GM20000 (cell line): ENCODE measurements at regions not wholly inside any gene's neighbourhood (a gene's known extent, or its start where the extent isn't known, plus 50 kb on each side); places are given as distances from the start of the nearest gene placed in this dataset.

Source experiments
- DNase-seq: peaks from one replicate; pipeline ENCODE4 v3.0.0; 2012; ENCODE audit warnings: low spot score
- TF ChIP-seq, protein P1 (sequence below): IDR thresholded peaks from 2 replicates; pipeline ENCODE4 v1.5.1; 2012; ENCODE audit warnings: mild to moderate bottlenecking, control low read depth; ENCODE audit errors: extremely low read depth, missing control alignments

- no peak for DNase-seq
- TF ChIP-seq, protein P1, sequence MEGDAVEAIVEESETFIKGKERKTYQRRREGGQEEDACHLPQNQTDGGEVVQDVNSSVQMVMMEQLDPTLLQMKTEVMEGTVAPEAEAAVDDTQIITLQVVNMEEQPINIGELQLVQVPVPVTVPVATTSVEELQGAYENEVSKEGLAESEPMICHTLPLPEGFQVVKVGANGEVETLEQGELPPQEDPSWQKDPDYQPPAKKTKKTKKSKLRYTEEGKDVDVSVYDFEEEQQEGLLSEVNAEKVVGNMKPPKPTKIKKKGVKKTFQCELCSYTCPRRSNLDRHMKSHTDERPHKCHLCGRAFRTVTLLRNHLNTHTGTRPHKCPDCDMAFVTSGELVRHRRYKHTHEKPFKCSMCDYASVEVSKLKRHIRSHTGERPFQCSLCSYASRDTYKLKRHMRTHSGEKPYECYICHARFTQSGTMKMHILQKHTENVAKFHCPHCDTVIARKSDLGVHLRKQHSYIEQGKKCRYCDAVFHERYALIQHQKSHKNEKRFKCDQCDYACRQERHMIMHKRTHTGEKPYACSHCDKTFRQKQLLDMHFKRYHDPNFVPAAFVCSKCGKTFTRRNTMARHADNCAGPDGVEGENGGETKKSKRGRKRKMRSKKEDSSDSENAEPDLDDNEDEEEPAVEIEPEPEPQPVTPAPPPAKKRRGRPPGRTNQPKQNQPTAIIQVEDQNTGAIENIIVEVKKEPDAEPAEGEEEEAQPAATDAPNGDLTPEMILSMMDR, result no peak
Observed at GRCh38 chr4:124386648-124387047, 325.9 kb downstream of the ANKRD50 start.

GRCh38 chr4:124389591-124389990, 322.9 kb downstream of the ANKRD50 start:
- TF ChIP-seq, protein P1, result no peak
- no peak for DNase-seq

GRCh38 chr4:124390861-124391260, 321.7 kb downstream of the ANKRD50 start:
- TF ChIP-seq, protein P1, result no peak

DNA sequence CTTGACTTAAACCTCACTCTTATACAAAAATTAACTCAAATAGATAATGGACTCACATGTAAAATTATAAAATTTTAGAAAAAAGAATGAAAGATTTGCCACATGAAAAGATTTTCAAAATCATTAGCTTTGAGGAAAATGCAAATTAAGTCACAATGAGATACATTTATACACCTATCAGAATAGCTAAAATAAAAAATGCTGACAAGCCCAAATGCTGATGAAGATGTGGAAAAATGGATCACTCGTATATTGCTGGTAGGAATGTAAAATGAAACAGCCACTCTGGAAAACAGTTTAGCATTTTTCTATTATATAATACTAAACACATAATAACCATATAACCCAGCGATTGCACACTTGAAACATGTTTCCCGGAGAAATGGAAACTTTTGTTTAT, 316.2 kb downstream of the ANKRD50 start:
- DNase-seq, result no peak
- TF ChIP-seq, protein P1, result no peak

More at GRCh38 chr4:124390861-124391260, 321.7 kb downstream of the ANKRD50 start:
- DNase-seq, result no peak

DNA sequence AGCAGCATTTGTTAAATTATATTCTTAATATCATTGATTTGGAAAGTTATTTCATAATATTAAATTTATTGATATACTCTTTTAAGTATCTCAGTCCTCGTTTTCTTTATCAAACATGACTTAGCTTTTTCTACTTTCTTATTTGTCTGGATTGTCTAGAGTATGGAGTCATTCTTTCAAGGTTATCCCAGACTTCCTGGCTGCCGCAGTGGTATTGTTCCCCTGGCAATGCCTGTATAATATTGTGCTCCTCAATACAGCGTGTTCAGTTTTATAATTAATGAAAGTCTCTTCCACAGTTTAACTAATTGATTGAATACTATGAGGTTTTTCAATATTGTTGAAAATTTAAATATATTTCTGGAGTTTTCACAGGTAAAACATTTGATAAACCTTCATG, 310.9 kb downstream of the ANKRD50 start:
- no peak for DNase-seq
- TF ChIP-seq, protein P1, result no peak

DNA sequence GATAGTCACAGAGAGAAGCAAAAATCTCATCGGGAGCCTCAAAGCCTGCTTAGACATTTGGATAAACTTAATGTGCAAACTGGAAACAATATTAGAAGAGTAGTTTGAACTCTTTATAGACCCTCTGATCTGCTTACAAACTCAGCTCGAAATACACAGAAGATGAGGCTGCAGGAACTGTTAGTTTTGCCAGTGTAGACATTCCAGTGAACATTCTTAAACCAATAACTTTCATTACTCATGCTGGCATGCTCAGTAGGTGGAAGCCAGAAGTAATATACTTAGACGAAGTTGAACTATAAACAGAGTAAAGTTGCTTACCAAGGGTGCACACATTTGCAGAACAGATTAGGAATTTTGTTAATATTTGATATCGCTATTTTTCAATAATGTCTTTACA, 303.5 kb downstream of the ANKRD50 start:
- TF ChIP-seq, protein P1, result no peak
- DNase-seq, result no peak

DNA sequence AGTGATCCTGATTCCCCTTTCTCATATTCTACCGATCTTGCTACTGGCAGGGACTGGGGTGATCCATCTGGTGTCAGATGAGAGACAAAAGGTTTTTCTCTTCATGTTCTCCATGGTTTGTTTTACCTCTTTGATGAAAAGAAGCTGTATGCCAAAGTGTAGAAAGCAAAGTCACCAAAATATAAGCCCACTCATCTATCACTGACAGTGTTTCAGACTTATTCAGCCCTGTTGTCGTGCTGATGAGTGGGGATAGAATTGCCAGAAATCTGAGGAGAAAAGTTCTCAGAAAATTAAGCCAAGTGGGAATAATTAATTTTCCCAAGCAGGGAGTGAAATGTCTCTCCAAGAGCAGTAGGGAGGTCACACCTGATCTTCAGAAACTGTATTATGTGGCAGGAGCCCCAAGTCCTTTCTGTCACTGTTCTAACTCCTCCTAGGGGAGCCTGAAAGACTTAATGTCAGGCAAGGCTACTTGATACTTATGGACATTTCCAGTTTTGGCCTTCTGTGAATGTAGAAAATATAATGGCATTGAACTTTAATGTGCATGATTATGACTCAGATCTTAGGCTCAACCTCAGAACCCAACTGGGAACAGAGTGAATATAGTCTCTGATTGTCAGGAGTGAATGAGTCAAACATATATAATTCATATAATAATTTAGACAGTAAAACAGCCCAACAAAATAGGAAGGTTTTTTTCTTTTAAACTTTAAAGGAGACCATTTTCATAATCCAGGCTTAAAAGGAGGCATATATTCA, 298.1 kb downstream of the ANKRD50 start:
- no peak for DNase-seq

More for the DNA sequence above, 298.1 kb downstream of the ANKRD50 start:
- TF ChIP-seq, protein P1, result no peak
